DMS53 treated with DMSO at 0.1 percent for 48 hours (cell line): ENCODE measurements at regions not wholly inside any gene's neighbourhood (a gene's known extent, or its start where the extent isn't known, plus 50 kb on each side); places are given as distances from the start of the nearest gene placed in this dataset.
"Not testable (repeated sequence)": the region's sequence is repeated elsewhere in the genome, so short reads cannot be mapped to it uniquely, and the experiment has no call there.

Experiments
- DNase-seq: peaks from one replicate; lab custom pipeline; 2025; ENCODE audit not compliant: unreplicated experiment; lab: John Stamatoyannopoulos, UW

- not testable (repeated sequence) for DNase-seq
Observed at GRCh38 chr5:93682471-93683404, 58.7 kb downstream of the POU5F2 start.

- no peak for DNase-seq
Observed at GRCh38 chr5:93681432-93681831, 60.0 kb downstream of the POU5F2 start.

GRCh38 chr5:93677359-93677891 is 64.0 kb downstream of the POU5F2 start:
- DNase-seq, result peak; percentile 94

DNA sequence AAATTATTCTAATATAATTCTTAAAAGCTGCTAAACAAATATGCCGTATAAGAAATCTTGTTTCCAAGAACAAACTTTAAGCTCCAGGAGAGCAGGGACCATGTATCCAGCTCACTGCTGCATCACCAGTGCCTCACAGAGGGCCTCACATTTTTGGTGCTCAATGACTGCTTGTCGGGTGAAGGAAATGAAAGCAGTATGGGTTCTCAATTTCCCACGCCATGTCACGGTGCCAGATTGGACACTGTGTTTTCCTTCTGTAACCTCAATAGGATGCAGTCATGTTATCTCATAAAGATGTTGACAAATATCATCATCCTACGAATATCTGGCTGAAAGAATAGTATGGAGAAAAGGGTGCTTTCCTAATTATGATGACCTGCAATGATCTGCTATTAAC is 64.7 kb downstream of the POU5F2 start:
- no peak for DNase-seq

GRCh38 chr5:93675460-93676450 is 65.6 kb downstream of the POU5F2 start:
- DNase-seq, result peak; percentile 48

GRCh38 chr5:93674866-93675459 is 66.4 kb downstream of the POU5F2 start:
- DNase-seq, result no peak

DNA sequence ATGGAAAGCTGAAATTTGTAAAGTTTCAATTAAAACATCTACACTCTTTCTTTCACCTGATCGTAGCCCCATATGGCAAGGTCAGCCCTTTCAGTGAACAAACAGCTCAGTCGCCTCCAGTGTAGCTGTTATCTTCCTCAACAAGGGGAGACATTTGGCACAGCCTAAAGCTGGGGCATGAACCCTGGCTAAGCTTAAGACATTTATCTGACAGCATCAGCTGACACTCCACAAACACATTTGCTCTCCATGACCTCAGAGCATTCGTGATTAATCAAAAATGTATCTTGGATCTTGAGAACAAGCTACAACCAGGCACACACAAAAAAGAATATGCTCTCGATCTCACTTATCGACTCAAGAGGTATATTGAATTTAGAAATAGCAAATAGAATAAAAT is 67.3 kb downstream of the POU5F2 start:
- no peak for DNase-seq

DNA sequence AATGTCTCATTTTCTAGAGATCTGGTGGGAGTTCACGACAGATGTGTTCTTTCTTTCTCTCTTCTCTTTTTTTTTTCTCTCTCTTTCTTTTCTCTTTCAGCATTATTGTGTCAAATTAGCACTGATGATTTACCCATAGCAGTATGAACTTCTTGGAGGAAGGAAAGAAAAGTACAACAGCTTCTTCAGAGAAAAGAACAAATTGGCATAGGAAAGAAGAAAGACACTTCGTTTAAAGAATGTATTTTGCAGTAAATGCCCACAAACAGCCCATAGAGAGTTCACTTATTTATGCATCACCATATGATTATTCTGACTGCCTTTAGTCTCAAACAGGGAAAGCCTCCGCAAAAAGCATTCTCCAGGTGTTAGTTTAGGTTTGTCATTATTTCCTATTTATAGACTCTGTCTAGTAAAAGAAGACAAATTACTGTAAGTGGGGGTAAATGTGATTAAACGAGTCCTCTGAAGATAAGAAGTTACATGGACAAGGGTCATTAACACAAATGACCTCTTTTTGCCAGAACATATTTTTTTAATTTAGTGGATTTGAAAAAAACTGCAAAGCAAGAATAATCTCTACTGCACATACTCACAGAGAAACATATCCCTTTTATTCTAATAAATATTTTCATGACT is 68.0 kb downstream of the POU5F2 start:
- DNase-seq, result no peak

GRCh38 chr5:93665648-93666047 is 75.8 kb downstream of the POU5F2 start:
- no peak for DNase-seq

DNA sequence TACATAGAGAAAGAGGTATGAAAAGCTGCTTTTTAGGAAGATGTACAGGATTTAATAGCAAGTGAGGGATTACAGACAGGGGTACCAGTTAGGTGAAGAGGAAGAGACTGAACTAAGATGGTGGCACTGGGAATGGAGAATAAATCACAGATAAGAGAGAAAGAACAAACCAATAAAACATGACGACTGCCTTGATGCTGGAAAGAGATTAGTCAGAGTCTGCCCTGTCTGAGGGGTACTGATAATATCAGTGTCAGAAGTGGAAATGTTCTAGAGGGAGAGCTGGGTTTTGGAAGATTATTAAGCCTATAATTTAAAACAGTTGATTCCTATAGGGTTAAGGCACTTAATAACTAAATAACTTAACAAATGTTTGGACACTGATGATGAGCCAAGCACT is 77.7 kb downstream of the NR2F1 start:
- no peak for DNase-seq

DNA sequence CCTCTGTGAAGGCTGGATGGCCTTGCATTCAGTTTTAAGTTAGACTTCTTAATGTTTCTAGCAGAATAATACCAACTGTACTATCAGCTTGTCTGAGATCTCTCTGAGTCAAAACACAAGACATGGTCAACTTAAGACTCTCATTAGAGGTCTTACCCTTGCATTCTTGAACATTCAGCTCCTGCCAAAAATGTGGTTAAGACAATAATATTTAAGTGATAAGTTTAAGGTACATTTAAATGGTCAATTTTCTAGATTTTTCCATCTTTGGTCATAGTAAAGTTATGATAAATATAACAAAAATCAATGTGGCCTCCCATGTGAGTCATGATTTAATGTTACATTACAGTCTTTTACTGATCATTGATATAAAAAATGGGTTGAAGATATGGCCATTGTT is 75.0 kb downstream of the NR2F1 start:
- no peak for DNase-seq

- no peak for DNase-seq
Observed at GRCh38 chr5:93654676-93655075, 71.7 kb downstream of the NR2F1 start.

GRCh38 chr5:93653716-93654115 is 70.7 kb downstream of the NR2F1 start:
- no peak for DNase-seq

DNA sequence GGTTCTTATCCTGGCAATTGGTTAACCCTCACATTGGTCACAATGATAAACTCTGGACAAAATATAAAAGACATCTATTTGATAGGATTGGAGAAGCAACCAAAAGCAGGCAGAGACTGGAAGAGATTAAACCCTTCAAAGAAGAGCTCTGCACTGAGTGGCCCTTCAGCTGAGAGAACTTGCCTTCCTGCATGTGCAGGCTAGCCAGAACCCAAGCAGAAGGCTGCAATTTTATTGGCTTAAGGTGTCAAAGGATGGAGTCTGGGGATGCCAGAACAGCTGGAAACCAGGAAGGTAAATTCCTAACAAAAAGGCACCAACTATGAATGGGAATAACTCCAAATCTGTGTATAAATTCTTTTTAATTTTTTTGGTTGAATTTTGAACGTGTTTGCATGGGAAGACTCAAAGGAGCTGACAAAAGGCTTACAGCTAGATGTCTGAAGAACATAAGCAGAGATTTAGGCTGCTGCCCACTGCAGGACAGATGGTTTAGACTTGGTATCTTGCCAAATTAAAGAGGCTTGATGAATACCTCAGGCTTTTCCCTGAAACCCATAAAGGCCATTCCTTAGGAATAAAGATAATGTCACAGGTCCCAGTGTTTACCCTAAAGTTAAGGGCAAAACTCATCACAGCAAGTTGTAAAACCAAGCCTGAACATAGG is 66.3 kb downstream of the NR2F1 start:
- no peak for DNase-seq

GRCh38 chr5:93644760-93645159 is 61.7 kb downstream of the NR2F1 start:
- DNase-seq, result no peak
